Erythroblast (primary cell): ENCODE measurements at regions not wholly inside any gene's neighbourhood (a gene's known extent, or its start where the extent isn't known, plus 50 kb on each side); places are given as distances from the start of the nearest gene placed in this dataset.
"Not testable (repeated sequence)": the region's sequence is repeated elsewhere in the genome, so short reads cannot be mapped to it uniquely, and the experiment has no call there.

ENCODE experiments used
- DNase-seq, 2 experiments: peaks; one replicate each; lab custom pipeline; 2025; lab: John Stamatoyannopoulos, UW
- GATA1 ChIP-seq: IDR thresholded peaks from 2 replicates; pipeline ENCODE4 v1.6.1; 2011; ENCODE audit warnings: low read depth, mild to moderate bottlenecking, control low read depth, low read length, moderate library complexity
- POLR2A ChIP-seq: IDR thresholded peaks from 2 replicates; pipeline ENCODE4 v1.6.1; 2011; ENCODE audit warnings: mild to moderate bottlenecking, low read length

- no peak for TF ChIP-seq GATA1
- no peak for TF ChIP-seq POLR2A
- DNase-seq: no peak
These were observed 98.1 kb upstream of the CDC42EP3 start for GRCh38 chr2:37769551-37769950.

- DNase-seq: no peak
- TF ChIP-seq POLR2A: no peak
- no peak for TF ChIP-seq GATA1
These were observed 99.4 kb upstream of the CDC42EP3 start for GRCh38 chr2:37770797-37771196.

- TF ChIP-seq GATA1: no peak
- no peak for TF ChIP-seq POLR2A
- DNase-seq: no peak
These were observed 100.2 kb upstream of the CDC42EP3 start for GRCh38 chr2:37771600-37772088.

GRCh38 chr2:37773371-37774130 lies 102.1 kb upstream of the CDC42EP3 start:
- no peak for DNase-seq
- TF ChIP-seq GATA1 (no peak), POLR2A (no peak)

GRCh38 chr2:37774171-37774944 lies 102.9 kb upstream of the CDC42EP3 start:
- not testable (repeated sequence) for DNase-seq

GRCh38 chr2:37774976-37775907 lies 103.8 kb upstream of the CDC42EP3 start:
- DNase-seq: no peak
- no peak for TF ChIP-seq GATA1
- TF ChIP-seq POLR2A: no peak

GRCh38 chr2:37775908-37776250 lies 104.4 kb upstream of the CDC42EP3 start:
- DNase-seq: no peak
- TF ChIP-seq GATA1 (no peak), POLR2A (no peak)

- TF ChIP-seq GATA1 (no peak), POLR2A (no peak)
- no peak for DNase-seq
These were observed 105.0 kb upstream of the CDC42EP3 start for GRCh38 chr2:37776487-37776886.

- TF ChIP-seq GATA1: no peak
- no peak for TF ChIP-seq POLR2A
- no peak for DNase-seq
These were observed 107.7 kb upstream of the CDC42EP3 start for GRCh38 chr2:37779139-37779538.

GRCh38 chr2:37779611-37780386 lies 108.4 kb upstream of the CDC42EP3 start:
- no peak for TF ChIP-seq POLR2A
- no peak for TF ChIP-seq GATA1
- DNase-seq: no peak

- DNase-seq: no peak
- TF ChIP-seq POLR2A: no peak
- no peak for TF ChIP-seq GATA1
These were observed 108.9 kb upstream of the CDC42EP3 start for GRCh38 chr2:37780387-37780676.

GRCh38 chr2:37781028-37781427 lies 109.6 kb upstream of the CDC42EP3 start:
- TF ChIP-seq GATA1: no peak
- no peak for TF ChIP-seq POLR2A
- DNase-seq: no peak

- DNase-seq: no peak
- TF ChIP-seq POLR2A (no peak), GATA1 (no peak)
These were observed 110.8 kb upstream of the CDC42EP3 start for GRCh38 chr2:37782155-37782673.
